Pancreas (tissue), 10 donors: ENCODE measurements at regions not wholly inside any gene's neighbourhood (a gene's known extent, or its start where the extent isn't known, plus 50 kb on each side); places are given as distances from the start of the nearest gene placed in this dataset.
"Not testable (repeated sequence)": the region's sequence is repeated elsewhere in the genome, so short reads cannot be mapped to it uniquely, and the experiment has no call there.

Experiments used
- ATAC-seq, 4 donors: fragments of 200-7000 bp; cut with Tn5 transposase; one replicate each; pipeline versions ENCODE4 v1.8.0 to v1.9.1; 2020; ENCODE audit warnings: mild to moderate bottlenecking in 4 of 4, moderate library complexity in 4 of 4
- DNase-seq, 6 donors: peaks; one replicate each; pipeline ENCODE4 v3.0.0-alpha.2; 2020
- FAIRE-seq: peaks from 2 replicates; lab custom pipeline; 2012; peaks lifted over from hg19 to GRCh38; lab: Jason Lieb, UNC
- H3K27ac ChIP-seq, 4 donors: fragments of 200-600 bp; sonication (generic); 1 replicate in 3 of 4; 2 replicates in 1 of 4; pipeline versions ENCODE4 v1.5.0 to v1.8.0; 2020
- H3K27me3 ChIP-seq, 4 donors: fragments of 200-600 bp; one replicate each; pipeline ENCODE4 v1.8.0; 2021
- H3K36me3 ChIP-seq, 3 donors: fragments of 200-600 bp; sonication (generic) in 1 of 3; one replicate each; pipeline versions ENCODE4 v1.5.0 to v1.8.0; 2020 to 2021
- H3K4me1 ChIP-seq, 3 donors: fragments of 200-600 bp; one replicate each; pipeline ENCODE4 v1.8.0; 2021
- H3K4me3 ChIP-seq, 4 donors: fragments of 200-600 bp; sonication (generic) in 2 of 4; one replicate each; pipeline versions ENCODE4 v1.5.0 to v1.8.0; 2020 to 2021
- H3K9me3 ChIP-seq, 4 donors: fragments of 200-600 bp; one replicate each; pipeline ENCODE4 v1.8.0; 2021
- WGBS, 2 donors: extraction: QIAGEN DNeasy Blood & Tissue Kit; methylation state at CpG; one replicate each; pipeline ENCODE4 v1.1.7; 2013; 5-methylcytosine and 5-hydroxymethylcytosine counted together
- intact Hi-C, 3 donors: fragments of 100-400 bp; cut with DNase I; formaldehyde crosslinking; loops; one replicate each; pipeline versions ENCODE4 v1.11.1 to v1.14.2; 2022
- donor health status: healthy with polysubstance abuse.
- donor health status: DM: no; HTN: no; CAD: no; lungs with moderate emphysema.
- donor health status: DM: no; HTN: no; CAD: no.
- donor health status: control.
- donor health status: control.
- donor health status: Bipolar disorder and iron deficiency.
- donor health status: DM: yes; HTN: yes; CAD: no.
- donor health status: DM: no; HTN: no; CAD: no.
- donor health status: DM: no; HTN: no; CAD: no.
- donor health status: DM: yes; HTN: yes; CAD: no.

DNA sequence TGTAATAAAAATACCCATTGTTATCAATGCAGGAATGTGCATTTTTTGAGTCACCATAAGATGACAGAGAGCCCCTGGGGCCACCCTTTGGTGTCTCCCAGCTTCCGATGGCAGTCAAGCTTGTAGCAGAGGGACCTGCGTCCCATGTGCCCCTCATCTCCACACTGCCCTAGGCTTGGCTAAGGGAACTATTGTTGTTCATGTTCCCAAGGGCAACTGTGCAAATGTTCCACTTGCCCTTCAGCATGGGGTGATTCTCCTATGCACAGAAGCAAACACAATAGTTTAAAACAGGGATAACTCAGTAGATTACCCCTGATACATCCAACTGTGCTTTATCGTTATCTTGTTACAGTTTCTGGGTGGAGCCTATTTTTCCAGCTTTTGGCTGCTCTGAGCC lies 342.0 kb downstream of the CNTNAP3B start:
- H3K36me3 ChIP-seq, H3K4me1 ChIP-seq, DNase-seq, FAIRE-seq, H3K9me3 ChIP-seq, intact Hi-C loops, H3K27me3 ChIP-seq, H3K27ac ChIP-seq, H3K4me3 ChIP-seq, ATAC-seq: not testable (repeated sequence)
- WGBS, 2 donors = 96 to 97% methylated on average over 2 of the region's 3 CpGs

DNA sequence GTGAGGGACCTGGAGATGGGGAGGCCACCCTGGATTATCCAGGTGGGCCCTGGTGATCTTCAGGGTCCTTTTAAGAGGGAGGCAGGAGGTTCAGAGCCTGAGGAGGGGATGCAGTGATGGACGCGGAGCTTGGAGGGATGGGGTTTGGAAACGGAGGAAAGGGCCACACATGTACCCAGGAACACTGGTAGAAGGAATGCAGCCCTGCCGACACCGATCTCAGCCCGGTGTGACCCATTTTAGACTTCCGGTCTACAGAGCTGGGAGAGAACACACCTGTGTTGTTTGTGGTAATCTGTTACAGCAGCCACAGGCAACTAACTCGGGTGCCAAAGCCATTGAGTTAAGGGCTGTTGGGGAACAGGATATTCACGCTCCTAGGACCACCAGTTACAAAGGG lies 345.2 kb downstream of the CNTNAP3B start:
- not testable (repeated sequence) for FAIRE-seq
- WGBS, 2 donors = 59 to 61% methylated on average over 7 to 8 of the region's 9 CpGs

DNA sequence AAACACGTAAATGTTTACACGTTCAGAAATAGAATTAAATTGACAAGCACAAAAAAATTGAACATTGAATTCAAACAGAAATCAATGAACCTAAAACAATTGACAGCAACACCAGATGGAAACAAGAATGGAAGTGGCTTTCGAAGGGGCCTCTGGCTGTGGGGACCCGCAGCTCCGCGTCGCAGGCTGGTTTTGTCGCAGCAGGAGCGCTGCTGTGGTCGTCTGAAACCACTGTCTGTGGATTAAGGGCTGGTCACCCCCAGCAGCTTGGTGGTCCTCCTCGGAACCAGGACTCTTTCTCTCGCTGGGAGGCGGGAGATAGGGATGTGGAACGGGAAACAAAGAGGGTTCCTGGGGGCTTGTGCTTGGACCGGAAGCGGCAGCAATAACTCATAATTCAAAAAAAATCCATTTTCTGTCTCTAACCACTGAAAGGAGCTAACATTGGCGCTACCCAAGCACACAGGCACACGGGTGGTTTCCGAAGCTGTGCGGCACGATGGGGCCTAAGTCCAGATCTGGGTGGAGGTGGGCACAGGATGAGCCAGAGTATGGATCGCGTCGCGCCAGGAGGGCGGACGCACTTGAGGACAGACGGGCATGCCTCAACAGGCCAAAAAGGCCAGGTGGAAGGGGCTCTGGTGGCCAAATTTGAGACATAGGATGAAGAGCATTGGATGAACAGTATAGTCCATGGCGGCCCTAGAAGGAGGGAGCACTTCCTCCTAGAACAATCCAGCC lies 346.0 kb downstream of the CNTNAP3B start:
- intact Hi-C loops, H3K36me3 ChIP-seq, H3K27me3 ChIP-seq, H3K27ac ChIP-seq, FAIRE-seq, ATAC-seq, DNase-seq, H3K9me3 ChIP-seq, H3K4me3 ChIP-seq, H3K4me1 ChIP-seq: not testable (repeated sequence)
- whole genome bisulfite sequencing, 2 donors = 91 to 95% methylated on average over 23 of the region's 29 CpGs

More for the DNA sequence above, 345.2 kb downstream of the CNTNAP3B start:
- H3K4me3 ChIP-seq, ATAC-seq, H3K27me3 ChIP-seq, H3K27ac ChIP-seq, H3K4me1 ChIP-seq, H3K9me3 ChIP-seq, H3K36me3 ChIP-seq, intact Hi-C loops: not testable (repeated sequence)
- DNase-seq = peak in 1 of 6 donors; percentile 16

DNA sequence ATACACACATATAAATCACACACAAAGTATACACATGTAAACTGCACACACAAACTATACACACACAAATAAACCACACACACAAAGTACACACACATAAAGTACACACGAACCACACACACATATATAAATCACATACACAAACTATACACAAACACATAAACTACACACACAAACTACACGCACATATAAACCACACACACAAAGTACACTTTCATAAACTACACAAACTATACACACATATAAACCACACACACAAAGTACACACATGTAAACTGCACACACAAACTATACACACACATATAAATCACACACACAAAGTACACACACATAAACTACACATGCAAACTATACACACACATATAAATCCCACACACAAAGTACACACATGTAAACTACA lies 347.3 kb downstream of the CNTNAP3B start:
- H3K4me1 ChIP-seq, H3K36me3 ChIP-seq, H3K4me3 ChIP-seq, FAIRE-seq, H3K27ac ChIP-seq, H3K27me3 ChIP-seq, H3K9me3 ChIP-seq, intact Hi-C loops, ATAC-seq, DNase-seq: not testable (repeated sequence)
- WGBS, 2 donors = 85 to 87% methylated on average over 2 of the region's 2 CpGs

DNA sequence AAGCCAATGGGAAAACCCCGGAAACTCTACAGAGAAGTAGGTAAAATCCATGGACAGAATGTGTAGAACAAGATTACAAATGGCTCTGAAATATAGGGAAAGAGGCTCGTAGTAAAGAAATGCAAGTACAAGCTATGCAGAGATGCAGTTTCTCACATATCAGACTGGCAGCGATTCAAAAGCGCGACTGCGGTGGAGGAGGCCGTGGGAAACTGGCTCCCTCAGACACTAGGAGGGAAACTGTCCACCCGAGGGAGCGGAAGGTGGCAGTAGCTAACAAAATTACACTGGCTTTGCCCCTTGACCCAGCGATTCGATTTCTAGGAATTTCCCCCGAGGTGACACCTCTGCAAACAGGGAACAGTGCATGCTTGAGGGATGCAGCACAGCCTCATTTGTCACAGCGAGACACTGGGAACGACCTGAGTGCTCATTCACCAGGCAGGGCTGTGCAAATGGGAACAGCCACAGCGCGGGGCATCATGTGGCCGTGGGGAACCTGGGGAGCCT lies 349.3 kb downstream of the CNTNAP3B start:
- H3K9me3 ChIP-seq, H3K27ac ChIP-seq, H3K4me1 ChIP-seq, intact Hi-C loops, H3K36me3 ChIP-seq, FAIRE-seq, H3K4me3 ChIP-seq, H3K27me3 ChIP-seq, ATAC-seq: not testable (repeated sequence)
- DNase-seq = peak; percentile 11 to 65 (median 32)
- WGBS, 2 donors = 10 to 16% methylated on average over 13 to 14 of the region's 17 CpGs

DNA sequence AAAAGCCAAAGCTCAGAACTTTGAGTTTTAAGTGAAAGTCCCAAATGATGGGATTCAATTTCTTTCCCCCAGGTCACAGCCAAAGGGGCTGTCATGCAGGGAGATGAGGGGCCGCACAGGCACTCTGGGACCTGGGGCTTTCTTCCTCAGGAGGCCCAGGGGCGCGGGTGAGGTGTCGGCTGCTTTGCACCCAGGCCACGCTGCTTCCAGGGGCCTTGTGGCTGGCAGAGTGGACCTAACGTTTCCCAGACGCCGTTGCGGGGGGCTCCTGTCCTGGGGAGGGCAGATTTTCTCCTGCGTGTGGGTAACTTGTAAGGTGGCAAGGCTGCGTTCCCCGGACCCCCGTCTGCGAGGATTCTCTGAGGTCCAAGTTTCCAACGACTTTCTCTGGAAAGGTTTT lies 350.0 kb downstream of the CNTNAP3B start:
- intact Hi-C loops, H3K4me1 ChIP-seq, FAIRE-seq, H3K36me3 ChIP-seq, H3K27ac ChIP-seq, H3K9me3 ChIP-seq, H3K27me3 ChIP-seq, ATAC-seq, H3K4me3 ChIP-seq: not testable (repeated sequence)
- WGBS, 2 donors = 82 to 92% methylated on average over 15 of the region's 15 CpGs
- DNase-seq = peak in 1 of 6 donors; percentile 30

DNA sequence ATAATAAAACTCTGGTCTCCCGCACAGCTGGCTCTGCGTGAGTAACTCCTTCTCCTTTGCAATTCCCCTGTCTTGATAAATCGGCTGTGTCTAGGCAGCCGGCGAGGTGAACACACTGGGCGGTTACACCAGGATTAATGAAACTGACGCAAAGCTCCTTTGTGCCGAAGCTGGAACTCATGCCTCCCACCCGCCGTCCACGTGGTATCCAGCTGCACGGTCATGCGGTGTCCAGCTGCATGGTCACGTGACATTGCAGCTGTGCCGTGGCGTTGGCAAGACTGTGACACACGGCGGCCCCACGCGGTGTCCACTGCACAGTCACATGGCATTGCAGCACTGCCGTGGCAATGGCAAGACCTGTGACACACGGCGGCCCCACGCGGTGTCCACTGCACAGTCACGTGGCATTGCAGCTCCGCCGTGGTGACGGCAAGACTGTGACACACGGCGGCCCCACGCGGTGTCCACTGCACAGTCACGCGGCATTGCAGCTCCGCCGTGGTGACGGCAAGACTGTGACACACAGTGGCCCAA lies 350.6 kb downstream of the CNTNAP3B start:
- DNase-seq = peak in 1 of 6 donors; percentile 50
- ATAC-seq, FAIRE-seq, H3K27ac ChIP-seq, intact Hi-C loops, H3K4me3 ChIP-seq, H3K27me3 ChIP-seq, H3K36me3 ChIP-seq, H3K9me3 ChIP-seq, H3K4me1 ChIP-seq: not testable (repeated sequence)
- WGBS, 2 donors = 94 to 95% methylated on average over 38 of the region's 38 CpGs

DNA sequence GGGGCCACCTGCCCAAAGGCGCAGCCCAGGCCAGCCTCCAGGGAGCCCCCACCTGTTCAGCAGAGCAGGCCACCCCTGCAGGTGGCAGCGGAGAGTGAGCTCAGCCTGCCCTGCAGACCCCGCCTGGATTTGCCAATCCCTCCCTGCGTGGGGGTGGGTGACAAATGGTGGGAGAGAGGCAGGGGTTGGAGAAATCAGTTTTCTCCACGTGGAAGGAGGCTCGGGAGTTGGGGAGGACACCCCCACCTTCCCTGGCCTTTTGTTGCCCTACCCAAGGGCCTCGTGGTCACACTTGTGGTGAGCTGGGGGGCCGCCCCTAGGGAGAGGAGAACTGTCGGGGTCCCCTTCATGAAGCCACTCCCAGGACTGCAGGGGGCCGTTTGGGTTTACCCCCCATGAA lies 351.7 kb downstream of the CNTNAP3B start:
- H3K9me3 ChIP-seq, H3K4me1 ChIP-seq, H3K27me3 ChIP-seq, H3K36me3 ChIP-seq, FAIRE-seq, DNase-seq, ATAC-seq, intact Hi-C loops, H3K27ac ChIP-seq, H3K4me3 ChIP-seq: not testable (repeated sequence)
- WGBS, 2 donors = 75 to 88% methylated on average over 5 to 6 of the region's 10 CpGs

DNA sequence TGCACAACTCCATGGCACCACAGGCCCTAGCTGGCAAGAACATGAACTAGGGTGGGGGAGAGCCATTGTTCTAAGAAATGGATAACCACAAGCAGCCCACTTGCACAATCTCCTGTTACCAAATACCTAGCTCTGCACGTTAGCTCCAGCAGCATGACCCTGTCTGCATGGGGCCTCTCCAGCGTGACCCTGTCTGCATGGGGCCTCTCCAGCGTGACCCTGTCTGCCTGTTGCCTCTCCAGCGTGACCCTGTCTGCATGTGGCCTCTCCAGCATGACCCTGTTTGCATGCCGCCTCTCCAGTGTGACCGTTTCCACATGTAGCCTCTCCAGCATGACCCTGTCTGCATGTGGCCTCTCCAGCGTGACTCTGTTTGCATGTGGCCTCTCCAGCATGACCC lies 356.7 kb downstream of the CNTNAP3B start:
- FAIRE-seq, intact Hi-C loops, H3K36me3 ChIP-seq, H3K9me3 ChIP-seq, H3K27me3 ChIP-seq, H3K4me1 ChIP-seq, DNase-seq, H3K27ac ChIP-seq, H3K4me3 ChIP-seq, ATAC-seq: not testable (repeated sequence)
- WGBS, 2 donors = 64 to 81% methylated on average over 2 to 6 of the region's 7 CpGs

DNA sequence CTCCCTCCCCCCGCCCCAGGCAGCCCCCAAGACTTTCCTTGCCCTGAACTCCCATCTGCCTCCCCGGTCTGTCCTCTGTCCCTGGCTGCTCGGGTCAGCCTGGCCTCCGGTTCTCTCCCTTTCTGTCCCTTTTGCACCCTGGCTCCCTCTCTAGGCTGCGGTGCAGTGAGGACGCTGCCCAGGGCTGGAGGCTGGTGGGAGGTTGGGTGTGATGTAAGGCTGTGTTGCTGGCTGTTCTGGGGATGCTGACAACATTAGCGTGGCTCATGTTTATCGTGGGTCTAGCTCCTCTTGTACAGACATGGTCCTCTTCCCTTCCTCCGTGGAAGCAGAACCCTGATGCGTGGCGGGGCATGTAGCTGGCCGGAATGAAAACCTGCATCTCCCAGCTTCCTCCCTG lies 357.5 kb downstream of the CNTNAP3B start:
- ATAC-seq, H3K4me1 ChIP-seq, intact Hi-C loops, H3K27ac ChIP-seq, H3K27me3 ChIP-seq, H3K9me3 ChIP-seq, FAIRE-seq, H3K36me3 ChIP-seq, H3K4me3 ChIP-seq, DNase-seq: not testable (repeated sequence)
- 81 to 95% methylated on average over 3 to 4 of the region's 12 CpGs for WGBS, 2 donors

DNA sequence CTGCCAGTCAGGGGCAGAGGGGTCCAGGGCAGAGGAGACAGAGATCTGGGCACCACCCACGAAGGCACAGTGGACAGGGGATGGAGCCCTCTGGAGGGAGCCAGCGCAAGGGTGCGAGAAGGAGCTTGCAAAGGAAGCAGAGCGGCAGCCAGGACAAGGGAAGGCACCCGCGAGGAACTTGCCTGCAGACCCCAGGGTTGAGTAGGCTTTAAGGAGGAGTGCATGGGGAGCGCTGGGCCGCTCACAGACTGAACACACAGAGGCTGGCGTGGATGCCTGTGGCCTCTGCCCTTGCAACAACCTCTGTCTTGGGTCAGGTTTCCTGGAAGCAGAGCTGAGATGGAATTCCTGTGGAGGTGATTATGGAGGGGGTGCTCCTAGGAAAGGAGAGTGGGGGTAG lies 374.4 kb downstream of the CNTNAP3B start:
- WGBS, 2 donors = 82 to 85% methylated on average over 7 of the region's 9 CpGs

DNA sequence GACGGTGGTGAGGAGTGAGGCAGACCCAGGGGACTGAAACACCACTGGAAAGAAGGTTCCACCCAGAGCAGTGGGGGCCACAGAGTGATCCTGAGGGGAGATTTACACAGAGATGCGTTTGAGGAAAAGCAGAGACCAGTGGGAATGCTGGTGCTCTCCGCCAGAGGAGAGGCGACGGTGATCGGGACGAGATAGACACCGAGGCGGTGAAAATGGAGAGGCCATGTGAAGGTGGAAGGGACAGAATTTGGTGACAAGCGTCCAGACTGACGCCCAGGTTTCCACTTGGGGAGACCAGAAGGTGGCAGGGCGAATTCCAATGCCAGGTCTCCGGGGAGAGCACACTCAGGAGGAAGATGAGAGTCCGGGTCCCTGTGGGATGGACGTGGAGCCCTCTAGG lies 374.8 kb downstream of the CNTNAP3B start:
- FAIRE-seq, ATAC-seq, H3K4me1 ChIP-seq, H3K27ac ChIP-seq, H3K9me3 ChIP-seq, DNase-seq, intact Hi-C loops, H3K36me3 ChIP-seq, H3K4me3 ChIP-seq, H3K27me3 ChIP-seq: not testable (repeated sequence)
- WGBS, 2 donors = 80 to 85% methylated on average over 12 to 13 of the region's 15 CpGs

More for the DNA sequence above, 374.4 kb downstream of the CNTNAP3B start:
- peak in 1 of 6 donors; percentile 34 for DNase-seq
- H3K36me3 ChIP-seq, FAIRE-seq, H3K4me3 ChIP-seq, H3K4me1 ChIP-seq, H3K9me3 ChIP-seq, ATAC-seq, H3K27me3 ChIP-seq, H3K27ac ChIP-seq, intact Hi-C loops: not testable (repeated sequence)
